Liver (tissue), 3 donors: ENCODE measurements at regions not wholly inside any gene's neighbourhood (a gene's known extent, or its start where the extent isn't known, plus 50 kb on each side); places are given as distances from the start of the nearest gene placed in this dataset.

Experiments
- CTCF ChIP-seq: fragments of 150-350 bp; IDR thresholded peaks from 2 replicates; pipeline ENCODE4 v1.5.1; 2017; ENCODE audit warnings: improper control_type of control experiment, low read depth, low read length; ENCODE audit not compliant: missing input control
- EGR1 ChIP-seq, 2 donors: IDR thresholded peaks; 2 replicates each; pipeline ENCODE4 v1.6.1; 2016 to 2018; ENCODE audit warnings: antibody characterized with exemption in 2 of 2, low read depth in 2 of 2
- FOXA1 ChIP-seq: IDR thresholded peaks from 2 replicates; pipeline ENCODE4 v1.6.1; 2016; ENCODE audit warnings: antibody characterized with exemption
- GABPA ChIP-seq, 2 donors: IDR thresholded peaks in 1 of 2; conservative IDR thresholded peaks in 1 of 2; 2 replicates each; pipeline ENCODE4 v1.6.1; 2016; ENCODE audit warnings: antibody characterized with exemption in 2 of 2, mild to moderate bottlenecking in 1 of 2, moderate library complexity in 1 of 2
- HNF4G ChIP-seq: IDR thresholded peaks from 2 replicates; pipeline ENCODE4 v1.6.1; 2016; ENCODE audit warnings: antibody characterized with exemption
- JUND ChIP-seq, 2 donors: IDR thresholded peaks; 2 replicates each; pipeline ENCODE4 v1.6.1; 2016; ENCODE audit warnings: antibody characterized with exemption in 2 of 2
- MAX ChIP-seq: IDR thresholded peaks from 2 replicates; pipeline ENCODE4 v1.6.1; 2016; ENCODE audit warnings: antibody characterized with exemption
- RAD21 ChIP-seq, 2 donors: IDR thresholded peaks; 2 replicates each; pipeline ENCODE4 v1.6.1; 2016; ENCODE audit warnings: antibody characterized with exemption in 2 of 2, mild to moderate bottlenecking in 2 of 2
- RXRA ChIP-seq, 2 donors: IDR thresholded peaks; 2 replicates each; pipeline ENCODE4 v1.6.1; 2017 to 2018; ENCODE audit warnings: antibody characterized with exemption in 2 of 2, mild to moderate bottlenecking in 1 of 2
- YY1 ChIP-seq: IDR thresholded peaks from 2 replicates; pipeline ENCODE4 v1.6.1; 2016; ENCODE audit warnings: antibody characterized with exemption, mild to moderate bottlenecking
- ZBTB33 ChIP-seq: IDR thresholded peaks from 2 replicates; pipeline ENCODE4 v1.6.1; 2016; ENCODE audit warnings: antibody characterized with exemption
- TF ChIP-seq, protein P1 (sequence below): IDR thresholded peaks from 2 replicates; pipeline ENCODE4 v1.6.1; 2016; ENCODE audit warnings: antibody characterized with exemption, mild to moderate bottlenecking
- TF ChIP-seq, protein P2 (sequence below): IDR thresholded peaks from 2 replicates; pipeline ENCODE4 v1.6.1; 2016; ENCODE audit warnings: antibody characterized with exemption
- donor health status: healthy.
- donor health status: healthy.

DNA sequence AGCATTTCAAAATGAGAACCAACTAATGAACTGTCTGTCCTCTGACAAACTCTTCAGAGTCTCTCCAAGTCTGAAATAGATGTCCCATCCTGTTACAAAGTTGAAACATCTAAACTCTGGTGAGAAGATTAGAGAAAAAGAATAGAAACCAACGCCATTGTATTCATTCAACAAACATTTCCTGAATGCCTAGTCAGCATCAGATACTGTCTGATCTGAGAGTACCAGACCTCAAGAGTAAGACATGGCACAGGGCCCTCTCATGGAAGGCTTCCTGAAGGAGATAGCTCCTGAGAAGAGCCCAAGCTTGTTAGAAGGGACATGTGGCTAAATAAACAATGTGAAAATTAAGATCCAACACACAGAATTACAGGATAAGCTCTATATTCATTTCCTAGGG lies 164.1 kb upstream of the LRRN1 start:
- no peak for TF ChIP-seq RXRA (IDR thresholded peaks at IDR 0.05)
- TF ChIP-seq CTCF, result no peak
- no peak for TF ChIP-seq JUND (IDR thresholded peaks at IDR 0.05)
- TF ChIP-seq, protein P1, sequence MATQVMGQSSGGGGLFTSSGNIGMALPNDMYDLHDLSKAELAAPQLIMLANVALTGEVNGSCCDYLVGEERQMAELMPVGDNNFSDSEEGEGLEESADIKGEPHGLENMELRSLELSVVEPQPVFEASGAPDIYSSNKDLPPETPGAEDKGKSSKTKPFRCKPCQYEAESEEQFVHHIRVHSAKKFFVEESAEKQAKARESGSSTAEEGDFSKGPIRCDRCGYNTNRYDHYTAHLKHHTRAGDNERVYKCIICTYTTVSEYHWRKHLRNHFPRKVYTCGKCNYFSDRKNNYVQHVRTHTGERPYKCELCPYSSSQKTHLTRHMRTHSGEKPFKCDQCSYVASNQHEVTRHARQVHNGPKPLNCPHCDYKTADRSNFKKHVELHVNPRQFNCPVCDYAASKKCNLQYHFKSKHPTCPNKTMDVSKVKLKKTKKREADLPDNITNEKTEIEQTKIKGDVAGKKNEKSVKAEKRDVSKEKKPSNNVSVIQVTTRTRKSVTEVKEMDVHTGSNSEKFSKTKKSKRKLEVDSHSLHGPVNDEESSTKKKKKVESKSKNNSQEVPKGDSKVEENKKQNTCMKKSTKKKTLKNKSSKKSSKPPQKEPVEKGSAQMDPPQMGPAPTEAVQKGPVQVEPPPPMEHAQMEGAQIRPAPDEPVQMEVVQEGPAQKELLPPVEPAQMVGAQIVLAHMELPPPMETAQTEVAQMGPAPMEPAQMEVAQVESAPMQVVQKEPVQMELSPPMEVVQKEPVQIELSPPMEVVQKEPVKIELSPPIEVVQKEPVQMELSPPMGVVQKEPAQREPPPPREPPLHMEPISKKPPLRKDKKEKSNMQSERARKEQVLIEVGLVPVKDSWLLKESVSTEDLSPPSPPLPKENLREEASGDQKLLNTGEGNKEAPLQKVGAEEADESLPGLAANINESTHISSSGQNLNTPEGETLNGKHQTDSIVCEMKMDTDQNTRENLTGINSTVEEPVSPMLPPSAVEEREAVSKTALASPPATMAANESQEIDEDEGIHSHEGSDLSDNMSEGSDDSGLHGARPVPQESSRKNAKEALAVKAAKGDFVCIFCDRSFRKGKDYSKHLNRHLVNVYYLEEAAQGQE, result no peak
- no peak for TF ChIP-seq YY1
- no peak for TF ChIP-seq FOXA1
- no peak for TF ChIP-seq EGR1 (IDR thresholded peaks at IDR 0.05; ENCODE audit: low read depth in 2 of 2)
- TF ChIP-seq RAD21 (IDR thresholded peaks at IDR 0.05), result no peak
- TF ChIP-seq, protein P2, sequence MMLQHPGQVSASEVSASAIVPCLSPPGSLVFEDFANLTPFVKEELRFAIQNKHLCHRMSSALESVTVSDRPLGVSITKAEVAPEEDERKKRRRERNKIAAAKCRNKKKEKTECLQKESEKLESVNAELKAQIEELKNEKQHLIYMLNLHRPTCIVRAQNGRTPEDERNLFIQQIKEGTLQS, result no peak
- no peak for TF ChIP-seq ZBTB33
- TF ChIP-seq HNF4G, result no peak
- no peak for TF ChIP-seq MAX
- TF ChIP-seq GABPA (IDR thresholded peaks at IDR 0.05 in 1 of 2, conservative IDR thresholded peaks at IDR 0.05 in 1 of 2), result no peak
